Right lobe of liver (tissue), 4 donors: ENCODE measurements at regions not wholly inside any gene's neighbourhood (a gene's known extent, or its start where the extent isn't known, plus 50 kb on each side); places are given as distances from the start of the nearest gene placed in this dataset.

Experiments
- CTCF ChIP-seq, 4 donors: fragments of 200-600 bp in 3 of 4; fragments of 450-650 bp in 1 of 4; IDR thresholded peaks; one replicate each; pipeline versions ENCODE4 v1.5.1 to v1.8.0; 2016 to 2022; ENCODE audit warnings: antibody characterized with exemption in 4 of 4, mild to moderate bottlenecking in 2 of 4
- POLR2A ChIP-seq: fragments of 450-650 bp; IDR thresholded peaks from one replicate; pipeline ENCODE4 v1.6.1; 2017; ENCODE audit warnings: antibody characterized with exemption, mild to moderate bottlenecking
- donor health status: DM: no; HTN: no; CAD: no.
- donor health status: DM: no; HTN: no; CAD: no.
- donor health status: DM: no; HTN: yes; CAD: no.

DNA sequence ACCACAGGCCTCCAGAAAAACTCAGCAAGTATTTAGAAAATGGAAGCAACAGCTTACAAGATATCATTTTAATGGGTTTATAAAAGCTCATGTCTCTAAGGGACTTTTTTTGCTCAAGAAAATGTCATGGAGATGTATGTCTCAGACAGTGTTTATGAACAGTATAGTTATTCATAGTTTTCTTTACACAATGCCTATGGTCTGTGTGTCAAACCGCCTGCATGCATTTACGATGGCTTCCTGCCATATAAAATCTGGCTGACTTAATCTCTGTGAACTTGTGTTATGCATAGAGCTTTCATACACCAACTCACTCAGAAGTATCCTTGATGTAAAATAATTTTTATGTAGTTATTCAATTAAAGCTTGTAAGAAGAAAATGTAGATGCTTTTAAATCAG is 1314.2 kb upstream of the LRRTM3 start:
- TF ChIP-seq CTCF (IDR thresholded peaks at IDR 0.05) (no peak), POLR2A (no peak)
